ENCODE measurements at regions not wholly inside any gene's neighbourhood (a gene's known extent, or its start where the extent isn't known, plus 50 kb on each side); places are given as distances from the start of the nearest gene placed in this dataset.

DNA sequence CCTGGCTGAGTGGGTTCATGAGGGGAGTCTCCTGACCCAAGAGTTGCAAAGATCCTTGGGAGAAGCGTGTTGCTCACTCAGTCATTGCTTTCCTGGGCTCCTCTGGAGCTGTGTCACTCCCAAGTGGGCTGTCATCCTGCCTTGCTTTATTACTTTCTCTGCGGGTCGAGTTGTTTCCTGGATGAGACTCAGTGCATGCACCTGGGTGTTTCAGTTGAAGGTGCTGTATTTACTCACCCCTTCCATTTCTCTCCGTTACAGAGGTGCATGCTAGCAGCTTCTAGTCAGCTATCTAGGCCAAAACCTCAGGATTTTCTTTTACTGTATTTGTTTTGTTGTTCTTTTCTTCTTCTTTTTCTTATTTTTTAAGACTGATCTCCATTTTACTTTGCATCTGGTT, 785.5 kb upstream of the EDIL3 start:
- DNase-seq (ENCODE audit: low read depth, low spot score) (no peak), ATAC-seq (no peak)
- Histone ChIP-seq H3K27ac (ENCODE audit: low read length) (no peak overlapping the region), H3K4me3 (ENCODE audit: low read depth in 2 of 2, low read length in 2 of 2) (no peak overlapping the region), H3K27me3 (ENCODE audit: control insufficient read depth, insufficient read depth, low read length) (no peaks in the 10 kb centered on the region), H3K36me3 (ENCODE audit: control insufficient read depth, insufficient read depth, low read length) (no peaks in the 10 kb centered on the region), H3K9me3 (ENCODE audit: control insufficient read depth, insufficient read depth, low read depth, low read length) (no peaks in the 10 kb centered on the region), H3K4me1 (ENCODE audit: control insufficient read depth, insufficient read depth, low read length) (no peaks in the 10 kb centered on the region)
- ChIA-PET POLR2A (no interaction called here), CTCF (no interaction called here)
- in situ Hi-C loops (cut with HindIII; ENCODE audit: low pct_unique_long_range_greater_than_20kb, low sequenced_read_pairs) (no loop called here), intact Hi-C loops (cut with micrococcal nuclease; ENCODE audit: unreplicated experiment) (no loop called here)
- BruUV-seq (replicated peaks), result no TSS peak
- TF ChIP-seq, protein P1, sequence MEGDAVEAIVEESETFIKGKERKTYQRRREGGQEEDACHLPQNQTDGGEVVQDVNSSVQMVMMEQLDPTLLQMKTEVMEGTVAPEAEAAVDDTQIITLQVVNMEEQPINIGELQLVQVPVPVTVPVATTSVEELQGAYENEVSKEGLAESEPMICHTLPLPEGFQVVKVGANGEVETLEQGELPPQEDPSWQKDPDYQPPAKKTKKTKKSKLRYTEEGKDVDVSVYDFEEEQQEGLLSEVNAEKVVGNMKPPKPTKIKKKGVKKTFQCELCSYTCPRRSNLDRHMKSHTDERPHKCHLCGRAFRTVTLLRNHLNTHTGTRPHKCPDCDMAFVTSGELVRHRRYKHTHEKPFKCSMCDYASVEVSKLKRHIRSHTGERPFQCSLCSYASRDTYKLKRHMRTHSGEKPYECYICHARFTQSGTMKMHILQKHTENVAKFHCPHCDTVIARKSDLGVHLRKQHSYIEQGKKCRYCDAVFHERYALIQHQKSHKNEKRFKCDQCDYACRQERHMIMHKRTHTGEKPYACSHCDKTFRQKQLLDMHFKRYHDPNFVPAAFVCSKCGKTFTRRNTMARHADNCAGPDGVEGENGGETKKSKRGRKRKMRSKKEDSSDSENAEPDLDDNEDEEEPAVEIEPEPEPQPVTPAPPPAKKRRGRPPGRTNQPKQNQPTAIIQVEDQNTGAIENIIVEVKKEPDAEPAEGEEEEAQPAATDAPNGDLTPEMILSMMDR (IDR thresholded peaks at IDR 0.05), result no peak
- TF ChIP-seq POLR2AphosphoS5 (IDR thresholded peaks at IDR 0.05; ENCODE audit: low read depth, low read length) (no peak), SIN3A (IDR thresholded peaks at IDR 0.05; ENCODE audit: borderline replicate concordance, insufficient read depth, low read depth, low read length) (no peak), TCF7L2 (IDR thresholded peaks at IDR 0.05; ENCODE audit: low read depth, low read length) (no peak)
- TF ChIP-seq, protein P2, sequence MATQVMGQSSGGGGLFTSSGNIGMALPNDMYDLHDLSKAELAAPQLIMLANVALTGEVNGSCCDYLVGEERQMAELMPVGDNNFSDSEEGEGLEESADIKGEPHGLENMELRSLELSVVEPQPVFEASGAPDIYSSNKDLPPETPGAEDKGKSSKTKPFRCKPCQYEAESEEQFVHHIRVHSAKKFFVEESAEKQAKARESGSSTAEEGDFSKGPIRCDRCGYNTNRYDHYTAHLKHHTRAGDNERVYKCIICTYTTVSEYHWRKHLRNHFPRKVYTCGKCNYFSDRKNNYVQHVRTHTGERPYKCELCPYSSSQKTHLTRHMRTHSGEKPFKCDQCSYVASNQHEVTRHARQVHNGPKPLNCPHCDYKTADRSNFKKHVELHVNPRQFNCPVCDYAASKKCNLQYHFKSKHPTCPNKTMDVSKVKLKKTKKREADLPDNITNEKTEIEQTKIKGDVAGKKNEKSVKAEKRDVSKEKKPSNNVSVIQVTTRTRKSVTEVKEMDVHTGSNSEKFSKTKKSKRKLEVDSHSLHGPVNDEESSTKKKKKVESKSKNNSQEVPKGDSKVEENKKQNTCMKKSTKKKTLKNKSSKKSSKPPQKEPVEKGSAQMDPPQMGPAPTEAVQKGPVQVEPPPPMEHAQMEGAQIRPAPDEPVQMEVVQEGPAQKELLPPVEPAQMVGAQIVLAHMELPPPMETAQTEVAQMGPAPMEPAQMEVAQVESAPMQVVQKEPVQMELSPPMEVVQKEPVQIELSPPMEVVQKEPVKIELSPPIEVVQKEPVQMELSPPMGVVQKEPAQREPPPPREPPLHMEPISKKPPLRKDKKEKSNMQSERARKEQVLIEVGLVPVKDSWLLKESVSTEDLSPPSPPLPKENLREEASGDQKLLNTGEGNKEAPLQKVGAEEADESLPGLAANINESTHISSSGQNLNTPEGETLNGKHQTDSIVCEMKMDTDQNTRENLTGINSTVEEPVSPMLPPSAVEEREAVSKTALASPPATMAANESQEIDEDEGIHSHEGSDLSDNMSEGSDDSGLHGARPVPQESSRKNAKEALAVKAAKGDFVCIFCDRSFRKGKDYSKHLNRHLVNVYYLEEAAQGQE (IDR thresholded peaks at IDR 0.05; ENCODE audit: insufficient read depth in 1 of 2, low read depth in 2 of 2, low read length in 1 of 2), result no peak

DNA sequence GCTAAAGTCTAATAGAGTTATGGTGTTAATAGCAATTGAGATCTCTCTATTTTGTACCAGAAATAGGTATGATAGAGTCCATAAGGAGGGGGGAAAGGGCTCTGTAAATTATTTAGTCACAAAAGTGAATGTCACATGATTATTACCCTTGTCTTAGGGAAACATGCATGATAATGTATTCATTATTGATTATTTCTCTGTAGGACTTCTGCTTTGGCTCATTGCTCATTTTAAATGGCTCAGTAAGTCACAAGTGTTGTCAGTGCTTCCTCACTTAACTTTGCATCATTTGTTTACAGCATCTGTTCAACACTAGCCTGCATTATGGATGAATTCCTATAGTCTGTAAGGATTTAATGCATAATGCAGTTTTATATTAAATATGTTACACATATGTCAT, 788.8 kb upstream of the EDIL3 start:
- TF ChIP-seq SIN3A (IDR thresholded peaks at IDR 0.05; ENCODE audit: borderline replicate concordance, insufficient read depth, low read depth, low read length), result no peak
- TF ChIP-seq, protein P2 (IDR thresholded peaks at IDR 0.05; ENCODE audit: insufficient read depth in 1 of 2, low read depth in 2 of 2, low read length in 1 of 2), result no peak
- TF ChIP-seq, protein P1 (IDR thresholded peaks at IDR 0.05), result no peak
- no peak for TF ChIP-seq POLR2AphosphoS5 (IDR thresholded peaks at IDR 0.05; ENCODE audit: low read depth, low read length)
- no peak for TF ChIP-seq TCF7L2 (IDR thresholded peaks at IDR 0.05; ENCODE audit: low read depth, low read length)
- Histone ChIP-seq H3K4me1 (ENCODE audit: control insufficient read depth, insufficient read depth, low read length) (no peaks in the 10 kb centered on the region), H3K9me3 (ENCODE audit: control insufficient read depth, insufficient read depth, low read depth, low read length) (no peaks in the 10 kb centered on the region), H3K4me3 (ENCODE audit: low read depth in 2 of 2, low read length in 2 of 2) (no peak overlapping the region), H3K27me3 (ENCODE audit: control insufficient read depth, insufficient read depth, low read length) (no peaks in the 10 kb centered on the region), H3K27ac (ENCODE audit: low read length) (no peak overlapping the region), H3K36me3 (ENCODE audit: control insufficient read depth, insufficient read depth, low read length) (no peaks in the 10 kb centered on the region)
- ChIA-PET POLR2A (no interaction called here), CTCF (no interaction called here)
- in situ Hi-C loops (cut with HindIII; ENCODE audit: low pct_unique_long_range_greater_than_20kb, low sequenced_read_pairs), result no loop called here
- intact Hi-C loops (cut with micrococcal nuclease; ENCODE audit: unreplicated experiment), result no loop called here
- DNase-seq (ENCODE audit: low read depth, low spot score) (no peak), ATAC-seq (no peak)
- no TSS peak for BruUV-seq (replicated peaks)

All from Panc1 (cell line).